Ureter (tissue), 1 donor: ENCODE measurements at regions not wholly inside any gene's neighbourhood (a gene's known extent, or its start where the extent isn't known, plus 50 kb on each side); places are given as distances from the start of the nearest gene placed in this dataset.

Experiments used
- DNase-seq: peaks from one replicate; pipeline ENCODE4 v3.0.0-alpha.2; 2020; ENCODE audit warnings: low spot score
- donor health status: DM: yes; HTN: yes; CAD: no.

GRCh38 chr13:85896516-85897450 is 97.6 kb upstream of the SLITRK6 start:
- no peak for DNase-seq

GRCh38 chr13:85887406-85887805 is 88.2 kb upstream of the SLITRK6 start:
- no peak for DNase-seq

- DNase-seq = no peak
Observed at GRCh38 chr13:85879014-85879413, 79.8 kb upstream of the SLITRK6 start.

DNA sequence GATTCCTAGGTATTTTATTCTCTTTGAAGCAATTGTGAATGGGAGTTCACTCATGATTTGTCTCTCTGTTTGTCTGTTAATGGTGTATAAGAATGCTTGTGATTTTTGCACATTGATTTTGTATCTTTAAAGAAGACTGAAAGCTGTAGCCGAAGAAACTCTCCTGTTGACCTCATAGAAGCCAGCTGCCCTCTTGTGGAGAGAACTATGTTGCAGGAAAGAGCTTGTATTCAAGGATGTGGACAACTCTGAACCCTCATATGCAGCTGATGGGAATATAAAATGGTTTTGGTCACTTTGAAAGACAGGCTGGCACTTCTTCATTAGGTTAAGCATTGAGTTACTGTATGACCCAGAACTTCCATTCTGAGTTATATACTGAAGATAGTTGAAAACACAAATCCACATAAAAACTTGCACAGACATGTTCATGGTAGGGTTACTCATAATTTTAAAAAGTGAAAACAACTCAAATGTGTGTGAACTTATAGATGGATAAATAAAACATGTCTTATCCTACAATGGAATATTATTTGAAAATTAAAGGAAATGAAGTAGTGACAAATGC is 65.8 kb upstream of the SLITRK6 start:
- DNase-seq = no peak

- DNase-seq = no peak
Observed at GRCh38 chr13:85853901-85854663, 54.9 kb upstream of the SLITRK6 start.

GRCh38 chr13:85853161-85853894 is 54.1 kb upstream of the SLITRK6 start:
- no peak for DNase-seq
